H9 (cell line): ENCODE measurements at regions not wholly inside any gene's neighbourhood (a gene's known extent, or its start where the extent isn't known, plus 50 kb on each side); places are given as distances from the start of the nearest gene placed in this dataset.

Source experiments
- DNase-seq: peaks from one replicate; pipeline ENCODE4 v3.0.0-alpha.2; 2017
- H2AFZ ChIP-seq: one replicate; pipeline ENCODE4 v1.6.1; 2013; ENCODE audit warnings: mild to moderate bottlenecking, low read length, control low read depth, moderate library complexity
- H2AK5ac ChIP-seq: 2 replicates; pipeline ENCODE4 v1.6.1; 2013; ENCODE audit warnings: low read length, control low read depth, mixed read lengths; ENCODE audit not compliant: insufficient read length
- H2BK120ac ChIP-seq: one replicate; pipeline ENCODE4 v1.6.1; 2013; ENCODE audit warnings: low read depth, mild to moderate bottlenecking, low read length, control low read depth, inconsistent platforms; ENCODE audit not compliant: poor library complexity, severe bottlenecking
- H2BK12ac ChIP-seq: 2 replicates; pipeline ENCODE4 v1.6.1; 2013; ENCODE audit warnings: low read length, control low read depth, mixed read lengths, low read depth; ENCODE audit not compliant: insufficient read length
- H2BK15ac ChIP-seq: 2 replicates; pipeline ENCODE4 v1.6.1; 2013; ENCODE audit warnings: low read depth, low read length, control low read depth
- H2BK20ac ChIP-seq: one replicate; pipeline ENCODE4 v1.6.1; 2013; ENCODE audit warnings: low read depth, mild to moderate bottlenecking, low read length, control low read depth, inconsistent platforms; ENCODE audit not compliant: poor library complexity, severe bottlenecking
- H2BK5ac ChIP-seq: 2 replicates; pipeline ENCODE4 v1.6.1; 2013; ENCODE audit warnings: low read length, control low read depth, mixed read lengths; ENCODE audit not compliant: insufficient read length
- H3K14ac ChIP-seq: 2 replicates; pipeline ENCODE4 v1.6.1; 2013; ENCODE audit warnings: low read length, control low read depth; ENCODE audit not compliant: insufficient read depth
- H3K18ac ChIP-seq: 2 replicates; pipeline ENCODE4 v1.6.1; 2013; ENCODE audit warnings: low read depth, mild to moderate bottlenecking, mixed read lengths, low read length, control low read depth; ENCODE audit not compliant: insufficient read length
- H3K23ac ChIP-seq: 2 replicates; pipeline ENCODE4 v1.6.1; 2013; ENCODE audit warnings: low read length, control low read depth, mixed read lengths, low read depth; ENCODE audit not compliant: insufficient read length
- H3K23me2 ChIP-seq: 2 replicates; pipeline ENCODE4 v1.6.1; 2013; ENCODE audit warnings: low read depth, mild to moderate bottlenecking, mixed read lengths, low read length, control low read depth; ENCODE audit not compliant: insufficient read length, poor library complexity, severe bottlenecking
- H3K27ac ChIP-seq: 2 replicates; pipeline ENCODE4 v1.5.1; 2013; ENCODE audit warnings: low read length, control low read depth, mixed read lengths, low read depth; ENCODE audit not compliant: insufficient read length
- H3K27me3 ChIP-seq: 2 replicates; pipeline ENCODE4 v1.6.1; 2013; ENCODE audit warnings: low read length, control low read depth, inconsistent platforms; ENCODE audit not compliant: insufficient read depth
- H3K4ac ChIP-seq: 2 replicates; pipeline ENCODE4 v1.6.1; 2013; ENCODE audit warnings: low read depth, mild to moderate bottlenecking, control low read depth, inconsistent platforms, low read length, moderate library complexity
- H3K4me1 ChIP-seq: 2 replicates; pipeline ENCODE4 v1.6.1; 2013; ENCODE audit warnings: low read length, control low read depth, inconsistent platforms; ENCODE audit not compliant: insufficient read depth
- H3K4me2 ChIP-seq: 2 replicates; pipeline ENCODE4 v1.6.1; 2013; ENCODE audit warnings: low read length, control low read depth, mixed read lengths; ENCODE audit not compliant: insufficient read length, insufficient read depth
- H3K56ac ChIP-seq: 2 replicates; pipeline ENCODE4 v1.6.1; 2013; ENCODE audit warnings: low read depth, mild to moderate bottlenecking, mixed read lengths, low read length, control low read depth; ENCODE audit not compliant: insufficient read length
- H3K79me1 ChIP-seq: 2 replicates; pipeline ENCODE4 v1.6.1; 2013; ENCODE audit warnings: low read depth, mild to moderate bottlenecking, moderate library complexity, low read length, control low read depth, inconsistent platforms; ENCODE audit not compliant: insufficient read depth, poor library complexity, severe bottlenecking
- H3K79me2 ChIP-seq: 2 replicates; pipeline ENCODE4 v1.6.1; 2013; ENCODE audit warnings: low read length, control low read depth, inconsistent platforms; ENCODE audit not compliant: insufficient read depth
- H3K9ac ChIP-seq: 2 replicates; pipeline ENCODE4 v1.6.1; 2013; ENCODE audit warnings: low read length, control low read depth, mixed read lengths; ENCODE audit not compliant: insufficient read length; ENCODE audit errors: extremely low read depth
- H3K9me3 ChIP-seq: one replicate; pipeline ENCODE4 v1.6.1; 2013; ENCODE audit warnings: low read depth, low read length, inconsistent platforms; ENCODE audit not compliant: control insufficient read depth
- H3T11ph ChIP-seq: one replicate; pipeline ENCODE4 v1.6.1; 2013; ENCODE audit warnings: mild to moderate bottlenecking, low read length, control low read depth, inconsistent platforms
- H4K20me1 ChIP-seq: one replicate; pipeline ENCODE4 v1.6.1; 2013; ENCODE audit not compliant: control insufficient read depth, insufficient read length, insufficient read depth
- H4K5ac ChIP-seq: 2 replicates; pipeline ENCODE4 v1.6.1; 2013; ENCODE audit warnings: low read depth, mild to moderate bottlenecking, mixed read lengths, low read length, control low read depth; ENCODE audit not compliant: insufficient read length
- H4K8ac ChIP-seq: replicated peaks from 2 replicates; pipeline ENCODE4 v1.6.1; 2013; ENCODE audit warnings: low read length, control low read depth, mixed read lengths, low read depth; ENCODE audit not compliant: insufficient read length
- H4K91ac ChIP-seq: 2 replicates; pipeline ENCODE4 v1.6.1; 2013; ENCODE audit warnings: low read depth, mild to moderate bottlenecking, moderate library complexity, mixed read lengths, low read length, control low read depth; ENCODE audit not compliant: insufficient read length
- H3K27ac Mint-ChIP-seq, 3 experiments: 2 replicates in 2 of 3; 3 replicates in 1 of 3; pipeline ENCODE4 v1.8.0; 2020 to 2021; ENCODE audit warnings: mixed read lengths in 3 of 3, mild to moderate bottlenecking in 1 of 3, moderate library complexity in 1 of 3
- H3K27me3 Mint-ChIP-seq: 2 replicates; pipeline ENCODE4 v1.8.0; 2021; ENCODE audit warnings: low read depth, mild to moderate bottlenecking, moderate library complexity, mixed read lengths
- H3K36me3 Mint-ChIP-seq, 3 experiments: 2 replicates in 2 of 3; 3 replicates in 1 of 3; pipeline ENCODE4 v1.8.0; 2020 to 2021; ENCODE audit warnings: low read depth in 3 of 3, mixed read lengths in 3 of 3; ENCODE audit not compliant: insufficient read depth in 1 of 3
- H3K4me1 Mint-ChIP-seq, 2 experiments: 2 replicates each; pipeline ENCODE4 v1.8.0; 2020; ENCODE audit warnings: mixed read lengths in 2 of 2
- H3K4me3 Mint-ChIP-seq, 2 experiments: 2 replicates in 1 of 2; 3 replicates in 1 of 2; pipeline ENCODE4 v1.8.0; 2020 to 2021; ENCODE audit warnings: mild to moderate bottlenecking in 2 of 2, mixed read lengths in 2 of 2, moderate library complexity in 1 of 2
- H3K9me3 Mint-ChIP-seq, 2 experiments: 2 replicates in 1 of 2; 3 replicates in 1 of 2; pipeline ENCODE4 v1.8.0; 2020; ENCODE audit warnings: mild to moderate bottlenecking in 2 of 2, mixed read lengths in 2 of 2, moderate library complexity in 1 of 2
- CTCF ChIP-seq: fragments of 200-600 bp; sonication (generic); conservative IDR thresholded peaks from 3 replicates; pipeline ENCODE4 v1.8.0; 2021; ENCODE audit warnings: antibody characterized with exemption, mild to moderate bottlenecking

DNA sequence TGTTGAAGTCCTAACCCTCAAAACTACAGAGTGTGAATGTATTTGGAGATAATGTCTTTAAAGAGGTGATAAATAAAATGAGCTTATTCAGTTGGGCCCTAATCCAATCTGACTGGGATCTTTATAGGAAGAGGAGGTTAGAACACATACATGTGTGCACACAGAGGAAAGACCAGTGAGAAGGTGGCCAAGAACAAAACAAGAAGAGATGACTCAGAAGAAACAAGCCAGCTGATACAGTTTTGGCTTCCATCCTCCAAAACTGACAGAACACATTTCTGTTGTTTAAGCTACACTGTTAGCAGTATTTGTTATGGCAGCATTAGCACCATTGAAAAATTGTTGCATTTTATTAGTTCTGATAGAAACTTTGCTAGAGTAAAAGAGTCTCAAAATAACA, 609.3 kb upstream of the IMPG1 start:
- Mint-ChIP-seq H3K27ac (peak overlapping the region in 1 of 3 experiments; percentile 35; a peak in 2 of 7 replicates), H3K4me3 (no peak overlapping the region), H3K36me3 (peaks cover 0 to 6% (median 0%) of the 10 kb centered on the region in 3 experiments; a peak in 2 of 7 replicates), H3K27me3 (no peaks in the 10 kb centered on the region), H3K9me3 (no peaks in the 10 kb centered on the region; a peak in 1 of 5 replicates), H3K4me1 (peaks cover 17% of the 10 kb centered on the region in 2 experiments)
- Histone ChIP-seq H2BK120ac (no peak overlapping the region), H3K23ac (no peak overlapping the region), H3K79me1 (no peaks in the 10 kb centered on the region), H2AK5ac (no peak overlapping the region), H3K27me3 (no peaks in the 10 kb centered on the region), H3T11ph (no peak overlapping the region), H3K4me1 (peaks cover 5% of the 10 kb centered on the region), H2BK20ac (no peak overlapping the region), H3K23me2 (no peaks in the 10 kb centered on the region), H3K4ac (no peak overlapping the region), H2BK5ac (no peak overlapping the region), H2BK15ac (no peak overlapping the region), H4K20me1 (no peaks in the 10 kb centered on the region), H3K9ac (no peak overlapping the region), H2AFZ (no peak overlapping the region), H3K18ac (no peak overlapping the region), H3K4me2 (no peak overlapping the region), H4K5ac (no peak overlapping the region), H3K56ac (no peak overlapping the region), H3K9me3 (no peaks in the 10 kb centered on the region), H3K79me2 (no peaks in the 10 kb centered on the region), H3K27ac (no peak overlapping the region), H2BK12ac (no peak overlapping the region), H3K14ac (no peak overlapping the region), H4K8ac (no peak overlapping the region), H4K91ac (no peak overlapping the region)
- TF ChIP-seq CTCF = no peak
- DNase-seq = no peak
